IMR-90 (cell line): ENCODE measurements at regions not wholly inside any gene's neighbourhood (a gene's known extent, or its start where the extent isn't known, plus 50 kb on each side); places are given as distances from the start of the nearest gene placed in this dataset.

Source experiments
- ATAC-seq: fragments of 200-7000 bp; cut with Tn5 transposase; 2 replicates; pipeline ENCODE4 v1.9.1; 2020; ENCODE audit warnings: low read depth, mild to moderate bottlenecking, moderate library complexity
- BruUV-seq: library from RNA; stranded (reverse); fragments of 400-500 nt; replicated peaks from 2 replicates; lab custom pipeline; 2021; lab: Mats Ljungman, UMichigan
- CTCF ChIA-PET: fragments of 300-600 bp; formaldehyde crosslinking; extraction: SDS; loops from one replicate; lab custom pipeline; 2021; ENCODE audit warnings: antibody characterized with exemption; lab: Yijun Ruan, JAX
- POLR2A ChIA-PET: fragments of 300-600 bp; sonication (Branson Sonifier 250); formaldehyde crosslinking; loops from one replicate; lab custom pipeline; 2022; ENCODE audit warnings: antibody characterized with exemption; ENCODE audit not compliant: unreplicated experiment; lab: Charles Lee
- DNase-seq: peaks from one replicate; pipeline ENCODE4 v3.0.0; 2013
- H2AFZ ChIP-seq: replicated peaks from 2 replicates; pipeline ENCODE3; 2013; ENCODE audit warnings: low read length, mild to moderate bottlenecking; ENCODE audit not compliant: poor library complexity
- H2AK5ac ChIP-seq: 2 replicates; pipeline ENCODE4 v1.6.1; 2013; ENCODE audit warnings: low read depth, low read length, inconsistent platforms
- H2AK9ac ChIP-seq: replicated peaks from 2 replicates; pipeline ENCODE3; 2013; ENCODE audit warnings: mild to moderate bottlenecking, low read depth, low read length, moderate library complexity; ENCODE audit not compliant: poor library complexity
- H2BK120ac ChIP-seq: 2 replicates; pipeline ENCODE4 v1.6.1; 2013; ENCODE audit warnings: low read depth, low read length, inconsistent platforms
- H2BK15ac ChIP-seq: 3 replicates; pipeline ENCODE4 v1.6.1; 2013; ENCODE audit warnings: low read depth, low read length, inconsistent platforms
- H2BK20ac ChIP-seq: 2 replicates; pipeline ENCODE4 v1.6.1; 2013; ENCODE audit warnings: low read depth, mild to moderate bottlenecking, inconsistent platforms, low read length, moderate library complexity
- H2BK5ac ChIP-seq: 2 replicates; pipeline ENCODE4 v1.6.1; 2013; ENCODE audit warnings: mild to moderate bottlenecking, low read depth, low read length, inconsistent platforms; ENCODE audit not compliant: poor library complexity, severe bottlenecking
- H3K14ac ChIP-seq: replicated peaks from 2 replicates; pipeline ENCODE4 v1.6.1; 2013; ENCODE audit warnings: low read depth, low read length, inconsistent platforms
- H3K18ac ChIP-seq: 2 replicates; pipeline ENCODE4 v1.6.1; 2013; ENCODE audit warnings: low read depth, low read length, control low read depth
- H3K23ac ChIP-seq: 2 replicates; pipeline ENCODE4 v1.6.1; 2013; ENCODE audit warnings: low read depth, low read length, inconsistent platforms
- H3K27ac ChIP-seq: 2 replicates; pipeline ENCODE4 v1.5.1; 2013; ENCODE audit warnings: mild to moderate bottlenecking, control low read depth, low read length; ENCODE audit not compliant: insufficient read depth
- H3K27me3 ChIP-seq: 2 replicates; pipeline ENCODE4 v1.6.1; 2013; ENCODE audit warnings: low read length; ENCODE audit not compliant: control insufficient read depth, insufficient read depth
- H3K36me3 ChIP-seq: 2 replicates; pipeline ENCODE4 v1.6.1; 2013; ENCODE audit warnings: low read length, mixed read lengths; ENCODE audit not compliant: control insufficient read depth, insufficient read depth
- H3K4ac ChIP-seq: 2 replicates; pipeline ENCODE4 v1.6.1; 2013; ENCODE audit warnings: low read depth, low read length, inconsistent platforms
- H3K4me1 ChIP-seq: 2 replicates; pipeline ENCODE4 v1.6.1; 2013; ENCODE audit warnings: low read length, mixed read lengths; ENCODE audit not compliant: control insufficient read depth, insufficient read depth
- H3K4me2 ChIP-seq: 2 replicates; pipeline ENCODE4 v1.6.1; 2013; ENCODE audit warnings: low read depth, mild to moderate bottlenecking, control low read depth, low read length, moderate library complexity
- H3K4me3 ChIP-seq: 2 replicates; pipeline ENCODE4 v1.5.1; 2013; ENCODE audit warnings: low read depth, mild to moderate bottlenecking, control low read depth, low read length, moderate library complexity; ENCODE audit not compliant: insufficient read depth
- H3K56ac ChIP-seq: 2 replicates; pipeline ENCODE4 v1.6.1; 2013; ENCODE audit warnings: low read length, inconsistent platforms; ENCODE audit not compliant: insufficient read depth; ENCODE audit errors: extremely low read depth
- H3K79me1 ChIP-seq, 2 experiments: 2 replicates each; pipeline ENCODE4 v1.6.1; 2013; ENCODE audit warnings: low read length in 2 of 2, inconsistent platforms in 1 of 2, low read depth in 1 of 2
- H3K9ac ChIP-seq: 2 replicates; pipeline ENCODE4 v1.6.1; 2013; ENCODE audit warnings: low read depth, low read length, control low read depth
- H3K9me1 ChIP-seq: 2 replicates; pipeline ENCODE4 v1.6.1; 2013; ENCODE audit warnings: low read length, inconsistent platforms; ENCODE audit not compliant: insufficient read depth
- H3K9me3 ChIP-seq: 2 replicates; pipeline ENCODE4 v1.6.1; 2013; ENCODE audit warnings: low read length; ENCODE audit not compliant: control insufficient read depth, insufficient read depth
- H4K20me1 ChIP-seq: 2 replicates; pipeline ENCODE4 v1.6.1; 2013; ENCODE audit warnings: low read length, inconsistent platforms; ENCODE audit not compliant: insufficient read depth
- H4K5ac ChIP-seq: 2 replicates; pipeline ENCODE4 v1.6.1; 2013; ENCODE audit warnings: mild to moderate bottlenecking, low read depth, low read length, control low read depth
- H4K8ac ChIP-seq, 2 experiments: 2 replicates each; pipeline ENCODE4 v1.6.1; 2013; ENCODE audit warnings: low read depth in 2 of 2, low read length in 2 of 2, control low read depth in 1 of 2, inconsistent platforms in 1 of 2
- H4K91ac ChIP-seq: 2 replicates; pipeline ENCODE4 v1.6.1; 2013; ENCODE audit warnings: low read depth, low read length, inconsistent platforms; ENCODE audit not compliant: insufficient read depth
- BHLHE40 ChIP-seq: fragments of 150-350 bp; IDR thresholded peaks from 2 replicates; pipeline ENCODE4 v1.6.1; 2016; ENCODE audit warnings: mild to moderate bottlenecking, low read depth, low read length
- CEBPB ChIP-seq: IDR thresholded peaks from 2 replicates; pipeline ENCODE4 v1.6.1; 2012; ENCODE audit warnings: low read depth, low read length, improper control_type of control experiment
- CHD1 ChIP-seq: IDR thresholded peaks from 2 replicates; pipeline ENCODE4 v1.6.1; 2012; ENCODE audit warnings: low read depth, low read length, improper control_type of control experiment
- CTCF ChIP-seq: conservative IDR thresholded peaks from 2 replicates; pipeline ENCODE4 v1.5.1; 2012; ENCODE audit warnings: mild to moderate bottlenecking, low read depth, low read length, improper control_type of control experiment
- ELK1 ChIP-seq: fragments of 150-350 bp; IDR thresholded peaks from 2 replicates; pipeline ENCODE4 v1.6.1; 2016; ENCODE audit warnings: low read depth, mild to moderate bottlenecking, low read length, moderate library complexity, borderline replicate concordance
- FOS ChIP-seq: fragments of 150-350 bp; IDR thresholded peaks from 2 replicates; pipeline ENCODE4 v1.6.1; 2016; ENCODE audit warnings: low read depth, low read length
- MAFK ChIP-seq: IDR thresholded peaks from 2 replicates; pipeline ENCODE4 v1.6.1; 2012; ENCODE audit warnings: low read depth, low read length, improper control_type of control experiment
- MAZ ChIP-seq: IDR thresholded peaks from 2 replicates; pipeline ENCODE4 v1.6.1; 2012; ENCODE audit warnings: low read depth, mild to moderate bottlenecking, low read length, improper control_type of control experiment, moderate library complexity, borderline replicate concordance
- MXI1 ChIP-seq: IDR thresholded peaks from 2 replicates; pipeline ENCODE4 v1.6.1; 2012; ENCODE audit warnings: low read depth, mild to moderate bottlenecking, low read length, moderate library complexity, borderline replicate concordance
- NFE2L2 ChIP-seq: fragments of 150-350 bp; IDR thresholded peaks from 2 replicates; pipeline ENCODE4 v1.6.1; 2016; ENCODE audit warnings: low read depth, mild to moderate bottlenecking, low read length
- POLR2A ChIP-seq: IDR thresholded peaks from 2 replicates; pipeline ENCODE4 v1.6.1; 2012; ENCODE audit warnings: mild to moderate bottlenecking, low read depth, low read length
- RAD21 ChIP-seq: IDR thresholded peaks from 2 replicates; pipeline ENCODE4 v1.6.1; 2012; ENCODE audit warnings: low read length, improper control_type of control experiment
- RCOR1 ChIP-seq: IDR thresholded peaks from 2 replicates; pipeline ENCODE4 v1.6.1; 2012; ENCODE audit warnings: mild to moderate bottlenecking, low read length, improper control_type of control experiment; ENCODE audit not compliant: insufficient replicate concordance
- RFX5 ChIP-seq: IDR thresholded peaks from 2 replicates; pipeline ENCODE4 v1.8.0; 2012; ENCODE audit warnings: low read depth, mild to moderate bottlenecking, low read length, moderate library complexity
- SMC3 ChIP-seq: fragments of 150-350 bp; IDR thresholded peaks from 2 replicates; pipeline ENCODE4 v1.6.1; 2016; ENCODE audit warnings: low read depth, mild to moderate bottlenecking, antibody characterized with exemption, low read length, moderate library complexity
- WGBS, 2 experiments: methylation state at CpG; one replicate each; pipeline versions ENCODE4 v1.1.5 to v1.1.7; 2013; ENCODE audit warnings: missing lambda C conversion rate in 2 of 2; ENCODE audit not compliant: insufficient read length in 1 of 2; ENCODE audit errors: extremely low coverage in 2 of 2; 5-methylcytosine and 5-hydroxymethylcytosine counted together
- dilution Hi-C: fragments of 300-500 bp; cut with HindIII; formaldehyde crosslinking; loops from one replicate; pipeline ENCODE4 v1.14.3; 2018; ENCODE audit warnings: low sequenced_read_pairs; ENCODE audit not compliant: unreplicated experiment
- in situ Hi-C: fragments of 300-500 bp; cut with MboI; formaldehyde crosslinking; loops from 3 replicates; pipeline ENCODE4 v1.14.3; 2019; ENCODE audit warnings: low sequenced_read_pairs, inconsistent platforms, mixed read lengths
- intact Hi-C: fragments of 100-400 bp; cut with micrococcal nuclease; formaldehyde crosslinking; loops from 2 replicates; pipeline ENCODE4 v1.10.0; 2022

- BruUV-seq: no TSS peak
- H3K56ac ChIP-seq: no peak overlapping the region
- H3K36me3 ChIP-seq: no peaks in the 10 kb centered on the region
- H3K79me1 ChIP-seq: peaks cover 4 to 18% of the 10 kb centered on the region in 2 experiments; a peak in 3 of 4 replicates
- H2BK5ac ChIP-seq: no peak overlapping the region
- no peak overlapping the region for H3K9ac ChIP-seq
- H3K4me3 ChIP-seq: no peak overlapping the region
- H2BK120ac ChIP-seq: peak overlapping the region; percentile 21; the same call in 1 of the 2 replicates
- H3K14ac ChIP-seq: no peak overlapping the region
- peaks cover 13% of the 10 kb centered on the region for H3K9me1 ChIP-seq
- H3K4me2 ChIP-seq: no peak overlapping the region
- H3K9me3 ChIP-seq: no peaks in the 10 kb centered on the region
- ChIA-PET CTCF (interaction anchor here (0.6 to 8.2 kb wide), 32 partner anchors 10 to 1670 kb away, joined by 3 to 96 read pairs (median 3); partner anchors contain the start of gene BCL6), POLR2A (no interaction called here)
- WGBS, 2 experiments: 0% methylated on average over 1 of the region's 3 CpGs; no CpG with 5 or more reads in 1 of the 2 experiments
- H4K91ac ChIP-seq: no peak overlapping the region
- dilution Hi-C loops (loop anchor here (10.0 kb wide), 1 partner anchor 1210 kb away; the partner anchor contains the start of gene BCL6), intact Hi-C loops (loop anchor here (1.0 to 10.0 kb wide), 9 partner anchors 72 to 1213 kb away; partner anchors contain the start of gene LPP), in situ Hi-C loops (loop anchor here (5.0 to 25.0 kb wide), 5 partner anchors 450 to 1212 kb away; no protein-coding TSS in a partner anchor)
- H2BK15ac ChIP-seq: peak overlapping the region; percentile 25; the same call in 1 of the 3 replicates
- H2AK5ac ChIP-seq: no peak overlapping the region
- no peaks in the 10 kb centered on the region for H3K27me3 ChIP-seq
- DNase-seq: peak; percentile 88
- no peaks in the 10 kb centered on the region for H4K20me1 ChIP-seq
- no peak overlapping the region for H3K18ac ChIP-seq
- ATAC-seq: peak; percentile 49
- H3K23ac ChIP-seq: no peak overlapping the region
- 0 out of 2 replicates have a peak overlapping the region, but pooled peaks have one; percentile 27 for H2BK20ac ChIP-seq
- H4K8ac ChIP-seq: no peak overlapping the region; a peak in 1 of 4 replicates
- peak overlapping the region; percentile 31; the same call in 1 of the 2 replicates for H3K4ac ChIP-seq
- H3K4me1 ChIP-seq: peaks cover 10% of the 10 kb centered on the region
- H4K5ac ChIP-seq: no peak overlapping the region
- H2AK9ac ChIP-seq: no peak overlapping the region
- no peak overlapping the region for H3K27ac ChIP-seq
- H2AFZ ChIP-seq: peak overlapping the region; percentile 24
- TF ChIP-seq RAD21 (peak; percentile 100), ELK1 (no peak), RCOR1 (no peak), CEBPB (no peak), RFX5 (no peak), FOS (no peak), MAFK (no peak), NFE2L2 (no peak), SMC3 (peak; percentile 95), BHLHE40 (no peak), POLR2A (peak; percentile 59; the same call in 1 of the 2 replicates), MAZ (peak; percentile 31; the same call in 1 of the 2 replicates), MXI1 (no peak), CTCF (peak; percentile 97), CHD1 (no peak; the same call in 1 of the 2 replicates)
Observed at GRCh38 chr3:188954590-188955208, 217.1 kb upstream of the TPRG1 start.
